ENCODE measurements at regions not wholly inside any gene's neighbourhood (a gene's known extent, or its start where the extent isn't known, plus 50 kb on each side); places are given as distances from the start of the nearest gene placed in this dataset.

- H3K27me3 Mint-ChIP-seq (ENCODE audit: low read depth): no peaks in the 10 kb centered on the region
- ChIA-PET CTCF (interaction anchor here (1.7 kb wide), 1 partner anchor 16 kb away, joined by 7 read pairs; no protein-coding TSS in a partner anchor), POLR2A (no interaction called here)
- H3K9me3 Mint-ChIP-seq: no peaks in the 10 kb centered on the region
- peaks cover 2% of the 10 kb centered on the region; the same call in 1 of the 2 replicates for H3K4me1 Mint-ChIP-seq
- H3K27ac Mint-ChIP-seq: no peak overlapping the region
- H3K4me3 Mint-ChIP-seq: no peak overlapping the region
- no peak for TF ChIP-seq FOXK1 (CRISPR knock-in tag; IDR thresholded peaks at IDR 0.05)
- no peak for TF ChIP-seq ZNF423 (CRISPR knock-in tag; IDR thresholded peaks at IDR 0.05)
- TF ChIP-seq GTF2I (CRISPR knock-in tag; conservative IDR thresholded peaks at IDR 0.05): no peak
- no peak for TF ChIP-seq RELA (CRISPR knock-in tag; IDR thresholded peaks at IDR 0.05; ENCODE audit: borderline replicate concordance)
- TF ChIP-seq ELF4 (CRISPR knock-in tag; IDR thresholded peaks at IDR 0.05; ENCODE audit: low read depth): no peak
- TF ChIP-seq KAT7 (CRISPR knock-in tag; IDR thresholded peaks at IDR 0.05; ENCODE audit: borderline replicate concordance): no peak
- TF ChIP-seq STAT6 (CRISPR knock-in tag; conservative IDR thresholded peaks at IDR 0.05; ENCODE audit: low read depth): no peak
- TF ChIP-seq ZNF671 (CRISPR knock-in tag; IDR thresholded peaks at IDR 0.05): no peak
- TF ChIP-seq E2F4 (CRISPR knock-in tag; IDR thresholded peaks at IDR 0.05; ENCODE audit: borderline replicate concordance, low read depth): no peak
- no peak for TF ChIP-seq ETV6 (CRISPR knock-in tag; IDR thresholded peaks at IDR 0.05)
- TF ChIP-seq ARID4B (CRISPR knock-in tag; IDR thresholded peaks at IDR 0.05; ENCODE audit: borderline replicate concordance): no peak
- TF ChIP-seq NR3C1 (CRISPR knock-in tag; conservative IDR thresholded peaks at IDR 0.05; ENCODE audit: low read depth): no peak
- H3K36me3 Mint-ChIP-seq: no peaks in the 10 kb centered on the region
- no peak for ATAC-seq
- DNase-seq (ENCODE audit: low spot score): no peak
These were observed 58.7 kb upstream of the PTGS2 start for GRCh38 chr1:186738926-186739325.

- no peaks in the 10 kb centered on the region for H3K9me3 Mint-ChIP-seq
- H3K36me3 Mint-ChIP-seq: no peaks in the 10 kb centered on the region
- ChIA-PET CTCF (interaction anchor here (1.4 kb wide), 1 partner anchor 14 kb away, joined by 6 read pairs; no protein-coding TSS in a partner anchor), POLR2A (no interaction called here)
- ATAC-seq: no peak
- no peak overlapping the region for H3K4me3 Mint-ChIP-seq
- H3K4me1 Mint-ChIP-seq: peaks cover 2% of the 10 kb centered on the region; the same call in 1 of the 2 replicates
- H3K27me3 Mint-ChIP-seq (ENCODE audit: low read depth): no peaks in the 10 kb centered on the region
- DNase-seq (ENCODE audit: low spot score): no peak
- no peak overlapping the region for H3K27ac Mint-ChIP-seq
- TF ChIP-seq ZNF232 (CRISPR knock-in tag; IDR thresholded peaks at IDR 0.05): no peak
- no peak for TF ChIP-seq ZNF263 (CRISPR knock-in tag; IDR thresholded peaks at IDR 0.05; ENCODE audit: low read depth)
- TF ChIP-seq CTCF (IDR thresholded peaks at IDR 0.05): no peak
- TF ChIP-seq ERG (CRISPR knock-in tag; IDR thresholded peaks at IDR 0.05): no peak
- no peak for TF ChIP-seq ZNF532 (CRISPR knock-in tag; IDR thresholded peaks at IDR 0.05; ENCODE audit: borderline replicate concordance)
These were observed 56.9 kb upstream of the PTGS2 start for GRCh38 chr1:186736971-186737685.
